GM21786 (cell line): ENCODE measurements at regions not wholly inside any gene's neighbourhood (a gene's known extent, or its start where the extent isn't known, plus 50 kb on each side); places are given as distances from the start of the nearest gene placed in this dataset.

Experiments
- ATAC-seq: cut with Tn5 transposase; IDR thresholded peaks from one replicate; pipeline ENCODE4 v1.9.1; 2021; ENCODE audit not compliant: unreplicated experiment

GRCh38 chr10:85193796-85194195 lies 865.4 kb downstream of the CCSER2 start:
- ATAC-seq: no peak

GRCh38 chr10:85194706-85195105 lies 866.3 kb downstream of the CCSER2 start:
- no peak for ATAC-seq

GRCh38 chr10:85195596-85195995 lies 867.2 kb downstream of the CCSER2 start:
- no peak for ATAC-seq

- no peak for ATAC-seq
Observed at GRCh38 chr10:85204814-85205213, 876.4 kb downstream of the CCSER2 start.

- no peak for ATAC-seq
Observed at GRCh38 chr10:85212526-85212925, 884.1 kb downstream of the CCSER2 start.

- no peak for ATAC-seq
Observed at GRCh38 chr10:85213493-85213892, 885.1 kb downstream of the CCSER2 start.

GRCh38 chr10:85222300-85222699 lies 893.9 kb downstream of the CCSER2 start:
- no peak for ATAC-seq

GRCh38 chr10:85224366-85224940 lies 896.1 kb downstream of the CCSER2 start:
- no peak for ATAC-seq

GRCh38 chr10:85225311-85225710 lies 896.9 kb downstream of the CCSER2 start:
- ATAC-seq: no peak

GRCh38 chr10:85226596-85226995 lies 898.2 kb downstream of the CCSER2 start:
- ATAC-seq: no peak

- ATAC-seq: no peak
Observed at GRCh38 chr10:85228726-85229125, 900.3 kb downstream of the CCSER2 start.

- no peak for ATAC-seq
Observed at GRCh38 chr10:85231534-85232270, 903.3 kb downstream of the CCSER2 start.

GRCh38 chr10:85235258-85235657 lies 906.9 kb downstream of the CCSER2 start:
- no peak for ATAC-seq

- no peak for ATAC-seq
Observed at GRCh38 chr10:85238676-85239075, 910.3 kb downstream of the CCSER2 start.

GRCh38 chr10:85250304-85250703 lies 921.9 kb downstream of the CCSER2 start:
- ATAC-seq: no peak

GRCh38 chr10:85256481-85256880 lies 928.1 kb downstream of the CCSER2 start:
- ATAC-seq: no peak

GRCh38 chr10:85259908-85260307 lies 931.5 kb downstream of the CCSER2 start:
- no peak for ATAC-seq

- ATAC-seq: no peak
Observed at GRCh38 chr10:85262992-85263391, 934.6 kb downstream of the CCSER2 start.

GRCh38 chr10:85265121-85265520 lies 936.7 kb downstream of the CCSER2 start:
- ATAC-seq: no peak

- no peak for ATAC-seq
Observed at GRCh38 chr10:85266808-85267207, 938.4 kb downstream of the CCSER2 start.

GRCh38 chr10:85280014-85280413 lies 951.6 kb downstream of the CCSER2 start:
- ATAC-seq: no peak

- no peak for ATAC-seq
Observed at GRCh38 chr10:85284778-85285770, 956.7 kb downstream of the CCSER2 start.
